ENCODE measurements at regions not wholly inside any gene's neighbourhood (a gene's known extent, or its start where the extent isn't known, plus 50 kb on each side); places are given as distances from the start of the nearest gene placed in this dataset.

DNA sequence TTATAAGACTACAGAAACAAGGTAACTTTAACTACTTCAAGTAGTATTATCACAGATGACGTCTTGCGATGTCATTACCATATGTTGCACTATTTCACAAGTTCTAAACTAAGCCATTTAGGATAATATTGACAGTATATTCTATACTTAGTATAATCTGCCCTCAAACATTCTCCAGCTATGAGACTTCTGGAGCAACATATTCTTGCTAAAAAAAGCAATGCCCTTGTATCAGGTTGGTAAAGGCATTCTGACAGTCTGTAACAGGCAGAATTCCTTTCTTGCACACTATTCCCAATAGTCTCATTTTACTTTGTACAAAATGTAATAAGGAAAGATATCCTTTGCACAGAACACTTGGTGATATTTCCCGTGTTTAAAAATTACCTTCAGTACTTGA is 694.8 kb upstream of the PKDCC start:
- Histone ChIP-seq H3K4me3 (replicated peaks; ENCODE audit: insufficient read depth, low read length) (no peak overlapping the region), H3K27ac (replicated peaks) (no peak overlapping the region), H3K27me3 (ENCODE audit: insufficient read depth, poor library complexity, severe bottlenecking) (no peaks in the 10 kb centered on the region)
- DNase-seq (ENCODE audit: low read depth in 1 of 2, low spot score in 1 of 2), result no peak
- TF ChIP-seq, protein P1, sequence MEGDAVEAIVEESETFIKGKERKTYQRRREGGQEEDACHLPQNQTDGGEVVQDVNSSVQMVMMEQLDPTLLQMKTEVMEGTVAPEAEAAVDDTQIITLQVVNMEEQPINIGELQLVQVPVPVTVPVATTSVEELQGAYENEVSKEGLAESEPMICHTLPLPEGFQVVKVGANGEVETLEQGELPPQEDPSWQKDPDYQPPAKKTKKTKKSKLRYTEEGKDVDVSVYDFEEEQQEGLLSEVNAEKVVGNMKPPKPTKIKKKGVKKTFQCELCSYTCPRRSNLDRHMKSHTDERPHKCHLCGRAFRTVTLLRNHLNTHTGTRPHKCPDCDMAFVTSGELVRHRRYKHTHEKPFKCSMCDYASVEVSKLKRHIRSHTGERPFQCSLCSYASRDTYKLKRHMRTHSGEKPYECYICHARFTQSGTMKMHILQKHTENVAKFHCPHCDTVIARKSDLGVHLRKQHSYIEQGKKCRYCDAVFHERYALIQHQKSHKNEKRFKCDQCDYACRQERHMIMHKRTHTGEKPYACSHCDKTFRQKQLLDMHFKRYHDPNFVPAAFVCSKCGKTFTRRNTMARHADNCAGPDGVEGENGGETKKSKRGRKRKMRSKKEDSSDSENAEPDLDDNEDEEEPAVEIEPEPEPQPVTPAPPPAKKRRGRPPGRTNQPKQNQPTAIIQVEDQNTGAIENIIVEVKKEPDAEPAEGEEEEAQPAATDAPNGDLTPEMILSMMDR (IDR thresholded peaks at IDR 0.05; ENCODE audit: insufficient read depth, low read length), result no peak
- no peak for TF ChIP-seq GABPA (IDR thresholded peaks at IDR 0.05; ENCODE audit: low read depth)
- TF ChIP-seq POLR2AphosphoS5 (IDR thresholded peaks at IDR 0.05; ENCODE audit: low read depth), result no peak
- TF ChIP-seq SPI1 (IDR thresholded peaks at IDR 0.05; ENCODE audit: borderline replicate concordance, low read depth), result no peak
- TF ChIP-seq, protein P2, sequence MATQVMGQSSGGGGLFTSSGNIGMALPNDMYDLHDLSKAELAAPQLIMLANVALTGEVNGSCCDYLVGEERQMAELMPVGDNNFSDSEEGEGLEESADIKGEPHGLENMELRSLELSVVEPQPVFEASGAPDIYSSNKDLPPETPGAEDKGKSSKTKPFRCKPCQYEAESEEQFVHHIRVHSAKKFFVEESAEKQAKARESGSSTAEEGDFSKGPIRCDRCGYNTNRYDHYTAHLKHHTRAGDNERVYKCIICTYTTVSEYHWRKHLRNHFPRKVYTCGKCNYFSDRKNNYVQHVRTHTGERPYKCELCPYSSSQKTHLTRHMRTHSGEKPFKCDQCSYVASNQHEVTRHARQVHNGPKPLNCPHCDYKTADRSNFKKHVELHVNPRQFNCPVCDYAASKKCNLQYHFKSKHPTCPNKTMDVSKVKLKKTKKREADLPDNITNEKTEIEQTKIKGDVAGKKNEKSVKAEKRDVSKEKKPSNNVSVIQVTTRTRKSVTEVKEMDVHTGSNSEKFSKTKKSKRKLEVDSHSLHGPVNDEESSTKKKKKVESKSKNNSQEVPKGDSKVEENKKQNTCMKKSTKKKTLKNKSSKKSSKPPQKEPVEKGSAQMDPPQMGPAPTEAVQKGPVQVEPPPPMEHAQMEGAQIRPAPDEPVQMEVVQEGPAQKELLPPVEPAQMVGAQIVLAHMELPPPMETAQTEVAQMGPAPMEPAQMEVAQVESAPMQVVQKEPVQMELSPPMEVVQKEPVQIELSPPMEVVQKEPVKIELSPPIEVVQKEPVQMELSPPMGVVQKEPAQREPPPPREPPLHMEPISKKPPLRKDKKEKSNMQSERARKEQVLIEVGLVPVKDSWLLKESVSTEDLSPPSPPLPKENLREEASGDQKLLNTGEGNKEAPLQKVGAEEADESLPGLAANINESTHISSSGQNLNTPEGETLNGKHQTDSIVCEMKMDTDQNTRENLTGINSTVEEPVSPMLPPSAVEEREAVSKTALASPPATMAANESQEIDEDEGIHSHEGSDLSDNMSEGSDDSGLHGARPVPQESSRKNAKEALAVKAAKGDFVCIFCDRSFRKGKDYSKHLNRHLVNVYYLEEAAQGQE (IDR thresholded peaks at IDR 0.05; ENCODE audit: insufficient replicate concordance, low read depth), result no peak

DNA sequence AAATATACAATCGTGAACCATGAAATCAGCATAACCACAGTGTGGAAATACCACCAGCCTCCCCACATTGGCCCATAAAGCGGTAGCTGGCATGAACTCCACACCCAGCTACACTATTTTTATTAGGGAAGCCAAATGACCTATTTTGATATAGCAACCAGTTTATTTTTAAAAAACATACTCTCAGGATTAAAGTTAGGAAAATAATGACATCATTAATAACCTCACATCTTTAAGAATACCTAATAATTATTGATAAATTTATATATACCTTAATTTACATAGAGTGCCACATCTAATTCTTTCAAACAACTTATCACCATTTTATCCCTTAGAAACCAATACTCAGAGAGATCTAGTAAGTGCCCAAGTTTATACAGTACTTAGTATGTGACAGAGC is 692.0 kb upstream of the PKDCC start:
- Histone ChIP-seq H3K27ac (replicated peaks) (no peak overlapping the region), H3K4me3 (replicated peaks; ENCODE audit: insufficient read depth, low read length) (no peak overlapping the region), H3K27me3 (ENCODE audit: insufficient read depth, poor library complexity, severe bottlenecking) (no peaks in the 10 kb centered on the region)
- TF ChIP-seq, protein P2 (IDR thresholded peaks at IDR 0.05; ENCODE audit: insufficient replicate concordance, low read depth), result no peak
- TF ChIP-seq, protein P1 (IDR thresholded peaks at IDR 0.05; ENCODE audit: insufficient read depth, low read length), result no peak
- TF ChIP-seq GABPA (IDR thresholded peaks at IDR 0.05; ENCODE audit: low read depth), result no peak
- no peak for TF ChIP-seq SPI1 (IDR thresholded peaks at IDR 0.05; ENCODE audit: borderline replicate concordance, low read depth)
- no peak for TF ChIP-seq POLR2AphosphoS5 (IDR thresholded peaks at IDR 0.05; ENCODE audit: low read depth)
- DNase-seq (ENCODE audit: low read depth in 1 of 2, low spot score in 1 of 2), result no peak

DNA sequence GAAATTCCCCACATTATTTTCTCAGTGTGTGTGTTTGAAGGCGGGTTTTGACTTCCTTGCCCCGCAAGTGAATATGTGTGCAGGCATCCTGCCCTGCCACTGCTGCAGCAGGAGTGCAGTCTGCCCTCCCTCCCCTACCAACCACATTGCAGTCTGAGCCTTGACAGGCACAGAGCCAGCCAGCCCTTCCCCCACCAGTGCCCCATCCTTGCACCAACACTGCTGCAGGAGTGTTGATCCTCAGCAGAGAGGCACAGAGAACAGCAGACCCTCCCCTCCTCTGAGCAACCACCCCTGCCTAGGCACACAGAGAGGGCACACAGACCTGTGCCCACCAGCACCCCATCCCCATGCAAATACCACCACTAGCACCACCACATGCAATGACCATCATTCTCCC is 683.0 kb upstream of the PKDCC start:
- Histone ChIP-seq H3K4me3 (replicated peaks; ENCODE audit: insufficient read depth, low read length) (no peak overlapping the region), H3K27ac (replicated peaks) (no peak overlapping the region), H3K27me3 (ENCODE audit: insufficient read depth, poor library complexity, severe bottlenecking) (no peaks in the 10 kb centered on the region)
- no peak for DNase-seq (ENCODE audit: low read depth in 1 of 2, low spot score in 1 of 2)
- TF ChIP-seq SPI1 (IDR thresholded peaks at IDR 0.05; ENCODE audit: borderline replicate concordance, low read depth) (no peak), POLR2AphosphoS5 (IDR thresholded peaks at IDR 0.05; ENCODE audit: low read depth) (no peak), GABPA (IDR thresholded peaks at IDR 0.05; ENCODE audit: low read depth) (no peak)
- TF ChIP-seq, protein P2 (IDR thresholded peaks at IDR 0.05; ENCODE audit: insufficient replicate concordance, low read depth), result no peak
- TF ChIP-seq, protein P1 (IDR thresholded peaks at IDR 0.05; ENCODE audit: insufficient read depth, low read length), result no peak

All from HL-60 (cell line).